DND-41 (cell line): ENCODE measurements at regions not wholly inside any gene's neighbourhood (a gene's known extent, or its start where the extent isn't known, plus 50 kb on each side); places are given as distances from the start of the nearest gene placed in this dataset.

Experiments
- CTCF ChIP-seq: IDR thresholded peaks from 2 replicates; pipeline ENCODE4 v1.5.1; 2012; ENCODE audit warnings: borderline replicate concordance, low read length, moderate library complexity, mild to moderate bottlenecking; ENCODE audit not compliant: poor library complexity, severe bottlenecking; ENCODE audit errors: extremely low read depth
- EZH2 ChIP-seq: IDR thresholded peaks from 3 replicates; pipeline ENCODE4 v1.6.1; 2012; ENCODE audit warnings: borderline replicate concordance, low read depth, mild to moderate bottlenecking, moderate library complexity, low read length, inconsistent platforms; ENCODE audit not compliant: severe bottlenecking

GRCh38 chr1:96329121-96329520 is 392.5 kb upstream of the PTBP2 start:
- no peak for TF ChIP-seq CTCF
- no peak for TF ChIP-seq EZH2
